ENCODE measurements at regions not wholly inside any gene's neighbourhood (a gene's known extent, or its start where the extent isn't known, plus 50 kb on each side); places are given as distances from the start of the nearest gene placed in this dataset.

DNA sequence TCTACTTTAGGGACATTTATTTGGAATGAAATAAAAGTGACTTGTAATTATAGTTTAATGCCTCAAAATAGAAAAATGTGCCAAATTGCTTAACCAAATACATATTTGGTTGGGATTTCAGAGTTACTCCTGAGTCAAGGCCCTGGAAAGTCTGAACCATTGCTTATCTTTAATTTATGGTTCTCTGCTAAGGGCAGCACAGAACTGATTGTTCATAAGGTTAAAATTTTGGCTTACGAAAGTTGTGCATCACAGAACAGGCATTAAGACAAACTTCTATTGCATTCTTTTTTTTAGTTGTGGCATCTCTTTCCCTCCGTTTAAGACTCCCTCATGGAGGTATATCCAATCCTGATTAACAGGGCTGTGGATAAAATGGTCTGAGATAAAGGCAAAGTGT, 92.2 kb upstream of the TENT5A start:
- no peak for TF ChIP-seq EZH2 (IDR thresholded peaks at IDR 0.05; ENCODE audit: low read depth, low read length, severe bottlenecking)
- no peak for TF ChIP-seq YY1 (IDR thresholded peaks at IDR 0.05; ENCODE audit: low read depth, low read length)
- no peak for TF ChIP-seq KDM5A (IDR thresholded peaks at IDR 0.05; ENCODE audit: low read length)

Measured in H1 (cell line).